ENCODE measurements at regions not wholly inside any gene's neighbourhood (a gene's known extent, or its start where the extent isn't known, plus 50 kb on each side); places are given as distances from the start of the nearest gene placed in this dataset.

GRCh38 chr17:13418891-13419290 lies 182.8 kb downstream of the HS3ST3A1 start:
- peaks cover 28% of the 10 kb centered on the region for H3K4me1 ChIP-seq (ENCODE audit: control insufficient read depth, extremely low read depth, insufficient read depth, low read length)
- no peaks in the 10 kb centered on the region for H3K9me3 ChIP-seq (ENCODE audit: control insufficient read depth, insufficient read depth, low read depth, low read length)
- no peaks in the 10 kb centered on the region for H3K79me2 ChIP-seq (ENCODE audit: control insufficient read depth, insufficient read depth, low read length)
- H3K36me3 ChIP-seq (ENCODE audit: control insufficient read depth, insufficient read depth, low read length): no peaks in the 10 kb centered on the region
- TF ChIP-seq, protein P1, sequence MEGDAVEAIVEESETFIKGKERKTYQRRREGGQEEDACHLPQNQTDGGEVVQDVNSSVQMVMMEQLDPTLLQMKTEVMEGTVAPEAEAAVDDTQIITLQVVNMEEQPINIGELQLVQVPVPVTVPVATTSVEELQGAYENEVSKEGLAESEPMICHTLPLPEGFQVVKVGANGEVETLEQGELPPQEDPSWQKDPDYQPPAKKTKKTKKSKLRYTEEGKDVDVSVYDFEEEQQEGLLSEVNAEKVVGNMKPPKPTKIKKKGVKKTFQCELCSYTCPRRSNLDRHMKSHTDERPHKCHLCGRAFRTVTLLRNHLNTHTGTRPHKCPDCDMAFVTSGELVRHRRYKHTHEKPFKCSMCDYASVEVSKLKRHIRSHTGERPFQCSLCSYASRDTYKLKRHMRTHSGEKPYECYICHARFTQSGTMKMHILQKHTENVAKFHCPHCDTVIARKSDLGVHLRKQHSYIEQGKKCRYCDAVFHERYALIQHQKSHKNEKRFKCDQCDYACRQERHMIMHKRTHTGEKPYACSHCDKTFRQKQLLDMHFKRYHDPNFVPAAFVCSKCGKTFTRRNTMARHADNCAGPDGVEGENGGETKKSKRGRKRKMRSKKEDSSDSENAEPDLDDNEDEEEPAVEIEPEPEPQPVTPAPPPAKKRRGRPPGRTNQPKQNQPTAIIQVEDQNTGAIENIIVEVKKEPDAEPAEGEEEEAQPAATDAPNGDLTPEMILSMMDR (conservative IDR thresholded peaks at IDR 0.05 in 1 of 2, IDR thresholded peaks at IDR 0.05 in 1 of 2; ENCODE audit: low read depth in 1 of 2, low read length in 2 of 2): no peak
- no peak for TF ChIP-seq EZH2 (IDR thresholded peaks at IDR 0.05; ENCODE audit: low read length, missing control alignments)
- H3K27ac ChIP-seq (ENCODE audit: insufficient read depth, low read length): no peak overlapping the region
- DNase-seq (ENCODE audit: low read depth in 2 of 2): no peak
- H3K4me3 ChIP-seq (replicated peaks in 1 of 4; ENCODE audit: control extremely low read depth in 1 of 4, insufficient read depth in 1 of 4, low read depth in 3 of 4, low read length in 4 of 4): no peak overlapping the region
- no peak overlapping the region for H3K4me2 ChIP-seq (ENCODE audit: extremely low read depth, insufficient read depth, low read length)
- H2AFZ ChIP-seq (ENCODE audit: low read length): no peak overlapping the region
- H4K20me1 ChIP-seq (ENCODE audit: control insufficient read depth, extremely low read depth, insufficient read depth, low read length): no peaks in the 10 kb centered on the region
- no peaks in the 10 kb centered on the region for H3K27me3 ChIP-seq (ENCODE audit: control insufficient read depth, insufficient read depth, low read length)
- H3K9ac ChIP-seq (ENCODE audit: insufficient read depth, low read length): no peak overlapping the region

DNA sequence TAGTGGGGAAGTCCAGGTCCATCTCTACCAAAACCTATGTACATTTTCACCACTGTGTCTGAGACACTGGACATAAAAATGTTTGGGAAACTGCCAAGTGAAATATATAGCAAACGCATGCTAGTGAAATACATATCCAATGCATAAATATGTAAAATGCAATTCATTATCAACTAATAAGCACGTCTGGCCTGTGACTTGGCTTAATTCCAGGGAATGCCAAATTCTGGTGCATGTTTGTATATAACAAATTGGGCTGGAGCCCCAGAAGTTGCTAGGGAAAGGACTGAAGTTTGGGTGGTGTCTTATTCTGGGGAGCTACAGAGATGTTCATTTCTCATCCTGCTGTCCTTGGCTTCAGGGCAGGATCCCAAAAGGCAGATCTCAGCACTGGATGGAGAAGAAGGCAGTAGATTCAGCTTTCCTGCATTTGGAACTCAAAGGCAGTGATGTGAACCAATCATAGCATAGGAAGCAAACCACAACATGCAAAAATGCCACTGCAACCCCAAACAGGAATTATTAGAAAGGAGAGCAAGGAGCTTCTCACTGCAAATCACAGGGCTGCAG lies 184.3 kb downstream of the HS3ST3A1 start:
- no peak for DNase-seq (ENCODE audit: low read depth in 2 of 2)
- no peak overlapping the region for H2AFZ ChIP-seq (ENCODE audit: low read length)

GRCh38 chr17:13416748-13417363 lies 184.9 kb downstream of the HS3ST3A1 start:
- TF ChIP-seq, protein P1 (conservative IDR thresholded peaks at IDR 0.05 in 1 of 2, IDR thresholded peaks at IDR 0.05 in 1 of 2; ENCODE audit: low read depth in 1 of 2, low read length in 2 of 2): no peak
- no peak for TF ChIP-seq EZH2 (IDR thresholded peaks at IDR 0.05; ENCODE audit: low read length, missing control alignments)
- no peak overlapping the region for H3K9ac ChIP-seq (ENCODE audit: insufficient read depth, low read length)
- H3K36me3 ChIP-seq (ENCODE audit: control insufficient read depth, insufficient read depth, low read length): no peaks in the 10 kb centered on the region
- no peaks in the 10 kb centered on the region for H3K27me3 ChIP-seq (ENCODE audit: control insufficient read depth, insufficient read depth, low read length)
- no peak overlapping the region for H2AFZ ChIP-seq (ENCODE audit: low read length)
- no peaks in the 10 kb centered on the region for H3K79me2 ChIP-seq (ENCODE audit: control insufficient read depth, insufficient read depth, low read length)
- peaks cover 30% of the 10 kb centered on the region for H3K4me1 ChIP-seq (ENCODE audit: control insufficient read depth, extremely low read depth, insufficient read depth, low read length)
- no peak overlapping the region for H3K27ac ChIP-seq (ENCODE audit: insufficient read depth, low read length)
- no peaks in the 10 kb centered on the region for H3K9me3 ChIP-seq (ENCODE audit: control insufficient read depth, insufficient read depth, low read depth, low read length)
- no peak overlapping the region for H3K4me3 ChIP-seq (replicated peaks in 1 of 4; ENCODE audit: control extremely low read depth in 1 of 4, insufficient read depth in 1 of 4, low read depth in 3 of 4, low read length in 4 of 4)
- H4K20me1 ChIP-seq (ENCODE audit: control insufficient read depth, extremely low read depth, insufficient read depth, low read length): no peaks in the 10 kb centered on the region
- no peak overlapping the region for H3K4me2 ChIP-seq (ENCODE audit: extremely low read depth, insufficient read depth, low read length)
- no peak for DNase-seq (ENCODE audit: low read depth in 2 of 2)

More for the DNA sequence above, 184.3 kb downstream of the HS3ST3A1 start:
- H3K4me1 ChIP-seq (ENCODE audit: control insufficient read depth, extremely low read depth, insufficient read depth, low read length): peaks cover 30% of the 10 kb centered on the region
- H3K27ac ChIP-seq (ENCODE audit: insufficient read depth, low read length): no peak overlapping the region
- no peak overlapping the region for H3K4me3 ChIP-seq (replicated peaks in 1 of 4; ENCODE audit: control extremely low read depth in 1 of 4, insufficient read depth in 1 of 4, low read depth in 3 of 4, low read length in 4 of 4)
- TF ChIP-seq EZH2 (IDR thresholded peaks at IDR 0.05; ENCODE audit: low read length, missing control alignments): no peak
- TF ChIP-seq, protein P1 (conservative IDR thresholded peaks at IDR 0.05 in 1 of 2, IDR thresholded peaks at IDR 0.05 in 1 of 2; ENCODE audit: low read depth in 1 of 2, low read length in 2 of 2): no peak
- no peaks in the 10 kb centered on the region for H3K36me3 ChIP-seq (ENCODE audit: control insufficient read depth, insufficient read depth, low read length)
- H3K79me2 ChIP-seq (ENCODE audit: control insufficient read depth, insufficient read depth, low read length): no peaks in the 10 kb centered on the region
- H3K9me3 ChIP-seq (ENCODE audit: control insufficient read depth, insufficient read depth, low read depth, low read length): no peaks in the 10 kb centered on the region
- H3K4me2 ChIP-seq (ENCODE audit: extremely low read depth, insufficient read depth, low read length): no peak overlapping the region
- H3K9ac ChIP-seq (ENCODE audit: insufficient read depth, low read length): no peak overlapping the region
- no peaks in the 10 kb centered on the region for H4K20me1 ChIP-seq (ENCODE audit: control insufficient read depth, extremely low read depth, insufficient read depth, low read length)
- no peaks in the 10 kb centered on the region for H3K27me3 ChIP-seq (ENCODE audit: control insufficient read depth, insufficient read depth, low read length)

Measured in fibroblast of lung (primary cell).